HEK293 (cell line): ENCODE measurements at regions not wholly inside any gene's neighbourhood (a gene's known extent, or its start where the extent isn't known, plus 50 kb on each side); places are given as distances from the start of the nearest gene placed in this dataset.

Experiments used
- CTCF ChIA-PET: fragments of 350-600 bp; formaldehyde crosslinking; extraction: SDS; loops from one replicate; lab custom pipeline; 2021; ENCODE audit warnings: antibody characterized with exemption; lab: Yijun Ruan, JAX
- POLR2A ChIA-PET: fragments of 300-600 bp; formaldehyde crosslinking; extraction: SDS; loops from one replicate; lab custom pipeline; 2020; ENCODE audit warnings: antibody characterized with exemption, inconsistent platforms; lab: Yijun Ruan, JAX
- H3K27ac ChIP-seq: fragments of 200-500 bp; sonication (Bioruptor generic); 2 replicates; pipeline ENCODE4 v1.5.1; 2014; ENCODE audit warnings: low read depth, low read length, control low read depth, inconsistent platforms; ENCODE audit errors: extremely low read depth
- H3K36me3 ChIP-seq, 2 experiments: fragments of 200-500 bp in 1 of 2; sonication (Bioruptor generic) in 1 of 2; 1 replicate in 1 of 2; 2 replicates in 1 of 2; pipeline ENCODE4 v1.5.1; 2014 to 2017; ENCODE audit warnings: inconsistent platforms in 2 of 2, low read length in 2 of 2; ENCODE audit not compliant: control insufficient read depth in 2 of 2, insufficient read depth in 1 of 2
- H3K4me1 ChIP-seq: fragments of 200-500 bp; sonication (Bioruptor generic); 2 replicates; pipeline ENCODE4 v1.5.1; 2014; ENCODE audit warnings: mild to moderate bottlenecking, low read length, inconsistent platforms; ENCODE audit not compliant: control insufficient read depth, insufficient read depth
- H3K4me3 ChIP-seq: 2 replicates; pipeline ENCODE4 v1.5.1; 2011; ENCODE audit warnings: low read depth, mild to moderate bottlenecking, control low read depth, low read length, moderate library complexity
- H3K9me3 ChIP-seq: fragments of 200-500 bp; sonication (Bioruptor generic); 2 replicates; pipeline ENCODE4 v1.5.1; 2014; ENCODE audit warnings: low read depth, low read length, inconsistent platforms; ENCODE audit not compliant: control insufficient read depth, insufficient read depth
- BCL6B ChIP-seq: fragments of 450-650 bp; formaldehyde crosslinking; IDR thresholded peaks from 2 replicates; pipeline ENCODE4 v1.5.1; 2017; ENCODE audit warnings: missing biosample characterization, missing genetic modification characterization
- KLF17 ChIP-seq: fragments of 450-650 bp; formaldehyde crosslinking; IDR thresholded peaks from 2 replicates; pipeline ENCODE4 v1.5.1; 2016; ENCODE audit warnings: missing biosample characterization, missing genetic modification characterization
- PRDM2 ChIP-seq: fragments of 450-650 bp; formaldehyde crosslinking; IDR thresholded peaks from 2 replicates; pipeline ENCODE4 v1.5.1; 2016; ENCODE audit warnings: missing biosample characterization, missing genetic modification characterization, borderline replicate concordance
- ZBTB11 ChIP-seq: fragments of 450-650 bp; formaldehyde crosslinking; conservative IDR thresholded peaks from 2 replicates; pipeline ENCODE4 v1.5.1; 2016; ENCODE audit warnings: low read depth, missing biosample characterization, missing genetic modification characterization
- ZNF114 ChIP-seq: fragments of 450-650 bp; formaldehyde crosslinking; IDR thresholded peaks from 2 replicates; pipeline ENCODE4 v1.5.0; 2017; ENCODE audit warnings: missing biosample characterization, missing genetic modification characterization
- ZNF211 ChIP-seq: fragments of 450-650 bp; formaldehyde crosslinking; IDR thresholded peaks from 2 replicates; pipeline ENCODE4 v1.5.1; 2016; ENCODE audit warnings: low read depth, missing biosample characterization, missing genetic modification characterization
- ZNF266 ChIP-seq: fragments of 450-650 bp; formaldehyde crosslinking; IDR thresholded peaks from 2 replicates; pipeline ENCODE4 v1.5.1; 2016; ENCODE audit warnings: missing biosample characterization, missing genetic modification characterization, low read depth
- ZNF292 ChIP-seq: fragments of 450-650 bp; formaldehyde crosslinking; IDR thresholded peaks from 2 replicates; pipeline ENCODE4 v1.5.1; 2016; ENCODE audit warnings: low read depth, missing biosample characterization, missing genetic modification characterization, borderline replicate concordance
- ZNF302 ChIP-seq: fragments of 450-650 bp; formaldehyde crosslinking; IDR thresholded peaks from 2 replicates; pipeline ENCODE4 v1.5.1; 2016; ENCODE audit warnings: missing biosample characterization, missing genetic modification characterization, low read depth
- ZNF558 ChIP-seq: fragments of 450-650 bp; formaldehyde crosslinking; IDR thresholded peaks from 2 replicates; pipeline ENCODE4 v1.5.1; 2016; ENCODE audit warnings: missing biosample characterization, missing genetic modification characterization
- ZNF654 ChIP-seq: fragments of 450-650 bp; formaldehyde crosslinking; IDR thresholded peaks from 2 replicates; pipeline ENCODE4 v1.5.1; 2016; ENCODE audit warnings: low read depth, missing biosample characterization, missing genetic modification characterization
- ZNF830 ChIP-seq: fragments of 450-650 bp; IDR thresholded peaks from 2 replicates; pipeline ENCODE4 v1.5.0; 2018; ENCODE audit warnings: missing biosample characterization, missing genetic modification characterization, low read depth, mild to moderate bottlenecking, moderate library complexity
- TF ChIP-seq, protein P1 (sequence below): sonication (generic); formaldehyde crosslinking; IDR thresholded peaks from 2 replicates; pipeline ENCODE4 v1.8.1; 2022; ENCODE audit warnings: mild to moderate bottlenecking, moderate library complexity, missing genetic modification reagents
- TF ChIP-seq, protein P2 (sequence below): fragments of 450-650 bp; formaldehyde crosslinking; IDR thresholded peaks from 2 replicates; pipeline ENCODE4 v1.5.1; 2016; ENCODE audit warnings: missing biosample characterization, missing genetic modification characterization
- TF ChIP-seq, protein P3 (sequence below): fragments of 450-650 bp; formaldehyde crosslinking; IDR thresholded peaks from 2 replicates; pipeline ENCODE4 v1.5.1; 2016; ENCODE audit warnings: missing biosample characterization, missing genetic modification characterization
- TF ChIP-seq, protein P4 (sequence below): fragments of 450-650 bp; formaldehyde crosslinking; IDR thresholded peaks from 2 replicates; pipeline ENCODE4 v1.5.1; 2016; ENCODE audit warnings: missing biosample characterization, missing genetic modification characterization

DNA sequence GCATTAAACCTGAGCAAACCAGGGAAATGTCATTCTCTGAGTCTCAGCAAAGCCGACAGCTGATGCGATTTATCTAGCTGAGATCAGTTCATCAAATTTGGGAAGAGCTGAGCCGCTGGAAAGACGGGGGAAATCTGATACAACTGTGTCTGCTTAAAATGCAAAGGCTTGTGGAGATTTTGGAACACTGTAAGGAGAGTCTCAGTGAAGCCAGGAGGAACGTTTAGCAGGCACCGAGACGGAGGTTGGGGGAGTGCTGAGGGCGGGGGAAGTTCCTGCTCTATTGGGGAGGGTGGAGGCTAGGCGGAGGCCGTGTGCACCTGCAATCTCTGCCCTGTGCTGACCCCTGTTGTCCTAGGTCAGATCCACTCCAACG lies 143.2 kb upstream of the CSF3R start (continued):
- TF ChIP-seq ZNF830 (no peak), BCL6B (tag by site-specific recombination) (no peak), ZNF654 (tag by site-specific recombination) (no peak)
- TF ChIP-seq, all 188 proteins: peak for 0

- CTCF ChIA-PET = interaction anchor here (0.8 kb wide), 1 partner anchor 16 kb away, joined by 3 read pairs; no protein-coding TSS in a partner anchor
- H3K4me3 ChIP-seq = no peak overlapping the region
- TF ChIP-seq ZBTB11 (tag by site-specific recombination) = no peak
- TF ChIP-seq, protein P1, sequence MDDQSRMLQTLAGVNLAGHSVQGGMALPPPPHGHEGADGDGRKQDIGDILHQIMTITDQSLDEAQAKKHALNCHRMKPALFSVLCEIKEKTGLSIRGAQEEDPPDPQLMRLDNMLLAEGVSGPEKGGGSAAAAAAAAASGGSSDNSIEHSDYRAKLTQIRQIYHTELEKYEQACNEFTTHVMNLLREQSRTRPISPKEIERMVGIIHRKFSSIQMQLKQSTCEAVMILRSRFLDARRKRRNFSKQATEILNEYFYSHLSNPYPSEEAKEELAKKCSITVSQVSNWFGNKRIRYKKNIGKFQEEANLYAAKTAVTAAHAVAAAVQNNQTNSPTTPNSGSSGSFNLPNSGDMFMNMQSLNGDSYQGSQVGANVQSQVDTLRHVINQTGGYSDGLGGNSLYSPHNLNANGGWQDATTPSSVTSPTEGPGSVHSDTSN (CRISPR knock-in tag) = no peak
- no peak for TF ChIP-seq ZNF266 (tag by site-specific recombination)
- TF ChIP-seq, protein P2, sequence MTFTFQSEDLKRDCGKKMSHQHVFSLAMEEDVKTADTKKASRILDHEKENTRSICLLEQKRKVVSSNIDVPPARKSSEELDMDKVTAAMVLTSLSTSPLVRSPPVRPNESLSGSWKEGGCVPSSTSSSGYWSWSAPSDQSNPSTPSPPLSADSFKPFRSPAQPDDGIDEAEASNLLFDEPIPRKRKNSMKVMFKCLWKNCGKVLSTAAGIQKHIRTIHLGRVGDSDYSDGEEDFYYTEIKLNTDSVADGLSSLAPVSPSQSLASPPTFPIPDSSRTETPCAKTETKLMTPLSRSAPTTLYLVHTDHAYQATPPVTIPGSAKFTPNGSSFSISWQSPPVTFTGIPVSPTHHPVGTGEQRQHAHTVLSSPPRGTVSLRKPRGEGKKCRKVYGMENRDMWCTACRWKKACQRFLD (tag by site-specific recombination) = no peak
- TF ChIP-seq ZNF302 (tag by site-specific recombination) = no peak
- TF ChIP-seq PRDM2 (tag by site-specific recombination) = no peak
- no peak for TF ChIP-seq ZNF558 (tag by site-specific recombination)
- TF ChIP-seq ZNF114 (tag by site-specific recombination) = no peak
- no peak for TF ChIP-seq ZNF211
- no peak for TF ChIP-seq ZNF292 (tag by site-specific recombination)
- TF ChIP-seq, protein P3, sequence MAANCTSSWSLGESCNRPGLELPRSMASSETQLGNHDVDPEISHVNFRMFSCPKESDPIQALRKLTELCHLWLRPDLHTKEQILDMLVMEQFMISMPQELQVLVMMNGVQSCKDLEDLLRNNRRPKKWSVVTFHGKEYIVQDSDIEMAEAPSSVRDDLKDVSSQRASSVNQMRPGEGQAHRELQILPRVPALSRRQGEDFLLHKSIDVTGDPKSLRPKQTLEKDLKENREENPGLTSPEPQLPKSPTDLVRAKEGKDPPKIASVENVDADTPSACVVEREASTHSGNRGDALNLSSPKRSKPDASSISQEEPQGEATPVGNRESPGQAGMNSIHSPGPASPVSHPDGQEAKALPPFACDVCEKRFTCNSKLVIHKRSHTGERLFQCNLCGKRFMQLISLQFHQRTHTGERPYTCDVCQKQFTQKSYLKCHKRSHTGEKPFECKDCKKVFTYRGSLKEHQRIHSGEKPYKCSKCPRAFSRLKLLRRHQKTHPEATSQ (tag by site-specific recombination) = no peak
- TF ChIP-seq, protein P4, sequence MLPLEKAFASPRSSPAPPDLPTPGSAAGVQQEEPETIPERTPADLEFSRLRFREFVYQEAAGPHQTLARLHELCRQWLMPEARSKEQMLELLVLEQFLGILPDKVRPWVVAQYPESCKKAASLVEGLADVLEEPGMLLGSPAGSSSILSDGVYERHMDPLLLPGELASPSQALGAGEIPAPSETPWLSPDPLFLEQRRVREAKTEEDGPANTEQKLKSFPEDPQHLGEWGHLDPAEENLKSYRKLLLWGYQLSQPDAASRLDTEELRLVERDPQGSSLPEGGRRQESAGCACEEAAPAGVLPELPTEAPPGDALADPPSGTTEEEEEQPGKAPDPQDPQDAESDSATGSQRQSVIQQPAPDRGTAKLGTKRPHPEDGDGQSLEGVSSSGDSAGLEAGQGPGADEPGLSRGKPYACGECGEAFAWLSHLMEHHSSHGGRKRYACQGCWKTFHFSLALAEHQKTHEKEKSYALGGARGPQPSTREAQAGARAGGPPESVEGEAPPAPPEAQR (tag by site-specific recombination) = no peak
- TF ChIP-seq KLF17 (tag by site-specific recombination) = no peak
Observed at GRCh38 chr1:36625253-36625934, 142.7 kb upstream of the CSF3R start.

More at GRCh38 chr1:36625253-36625934, 142.7 kb upstream of the CSF3R start:
- no peak overlapping the region for H3K27ac ChIP-seq
- POLR2A ChIA-PET = no interaction called here
- H3K9me3 ChIP-seq = no peaks in the 10 kb centered on the region
- no peaks in the 10 kb centered on the region for H3K36me3 ChIP-seq
- no peaks in the 10 kb centered on the region for H3K4me1 ChIP-seq
